ENCODE measurements at regions not wholly inside any gene's neighbourhood (a gene's known extent, or its start where the extent isn't known, plus 50 kb on each side); places are given as distances from the start of the nearest gene placed in this dataset.

DNA sequence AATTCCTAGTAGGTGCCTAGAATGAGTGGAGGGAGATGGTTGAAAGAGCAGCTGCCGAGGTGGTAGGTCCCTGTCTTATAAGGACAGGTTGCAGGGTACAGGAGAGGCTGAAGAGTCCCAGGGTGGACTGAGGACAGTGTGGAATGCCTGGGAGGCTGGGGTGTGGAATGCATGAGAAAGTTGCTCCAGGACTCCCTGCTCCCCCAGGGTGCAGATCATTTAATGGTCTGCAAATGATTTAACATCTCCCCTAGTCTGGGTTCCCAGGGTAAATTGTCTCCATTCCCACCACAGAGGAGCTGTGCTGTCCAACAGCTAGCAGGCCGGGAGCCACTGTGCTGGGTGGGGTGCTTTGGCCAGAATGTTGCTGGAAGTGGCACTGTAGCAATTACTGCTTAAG is 76.0 kb downstream of the CD83 start:
- no CpG with 5 or more reads among the region's 2 CpGs for WGBS (ENCODE audit: extremely low coverage, insufficient read length, low lambda C conversion rate)
- Mint-ChIP-seq H3K27me3 (ENCODE audit: low read depth) (peaks cover 11% of the 10 kb centered on the region), H3K4me1 (peaks cover 24 to 25% of the 10 kb centered on the region in 2 experiments), H3K36me3 (ENCODE audit: insufficient read depth in 1 of 3, low read depth in 3 of 3) (no peaks in the 10 kb centered on the region), H3K9me3 (no peaks in the 10 kb centered on the region), H3K27ac (no peak overlapping the region), H3K4me3 (no peak overlapping the region)
- H4K20me1 ChIP-seq (ENCODE audit: control insufficient read depth, insufficient read depth, insufficient read length), result no peaks in the 10 kb centered on the region
- no peak overlapping the region for H2BK12ac ChIP-seq (ENCODE audit: insufficient read length, low read depth, low read length)
- H4K91ac ChIP-seq (ENCODE audit: insufficient read length, low read depth, low read length), result no peak overlapping the region
- no peak overlapping the region for H3K9ac ChIP-seq (ENCODE audit: extremely low read depth, insufficient read length, low read length)
- no peak overlapping the region for H3K14ac ChIP-seq (ENCODE audit: insufficient read depth, low read length)
- H2BK5ac ChIP-seq (ENCODE audit: insufficient read length, low read length), result no peak overlapping the region
- H3K23me2 ChIP-seq (ENCODE audit: insufficient read length, low read depth, low read length, poor library complexity, severe bottlenecking), result no peaks in the 10 kb centered on the region
- H2AFZ ChIP-seq (ENCODE audit: low read length), result no peak overlapping the region
- H3K79me2 ChIP-seq (ENCODE audit: insufficient read depth, low read length), result no peaks in the 10 kb centered on the region
- H2BK20ac ChIP-seq (ENCODE audit: low read depth, low read length, poor library complexity, severe bottlenecking), result no peak overlapping the region
- H3T11ph ChIP-seq (ENCODE audit: low read length), result no peak overlapping the region
- no peak overlapping the region for H2AK5ac ChIP-seq (ENCODE audit: insufficient read length, low read length)
- no peaks in the 10 kb centered on the region for H3K9me3 ChIP-seq (ENCODE audit: control insufficient read depth, low read depth, low read length)
- no peak overlapping the region for H2BK15ac ChIP-seq (ENCODE audit: low read depth, low read length)
- no peak for DNase-seq
- no peak overlapping the region for H3K56ac ChIP-seq (ENCODE audit: insufficient read length, low read depth, low read length)
- H3K4ac ChIP-seq (ENCODE audit: low read depth, low read length), result no peak overlapping the region
- H3K18ac ChIP-seq (ENCODE audit: insufficient read length, low read depth, low read length), result no peak overlapping the region
- H3K4me1 ChIP-seq (ENCODE audit: insufficient read depth, low read length), result no peaks in the 10 kb centered on the region; the same call in 1 of the 2 replicates
- H2BK120ac ChIP-seq (ENCODE audit: low read depth, low read length, poor library complexity, severe bottlenecking), result no peak overlapping the region
- TF ChIP-seq, protein P1, sequence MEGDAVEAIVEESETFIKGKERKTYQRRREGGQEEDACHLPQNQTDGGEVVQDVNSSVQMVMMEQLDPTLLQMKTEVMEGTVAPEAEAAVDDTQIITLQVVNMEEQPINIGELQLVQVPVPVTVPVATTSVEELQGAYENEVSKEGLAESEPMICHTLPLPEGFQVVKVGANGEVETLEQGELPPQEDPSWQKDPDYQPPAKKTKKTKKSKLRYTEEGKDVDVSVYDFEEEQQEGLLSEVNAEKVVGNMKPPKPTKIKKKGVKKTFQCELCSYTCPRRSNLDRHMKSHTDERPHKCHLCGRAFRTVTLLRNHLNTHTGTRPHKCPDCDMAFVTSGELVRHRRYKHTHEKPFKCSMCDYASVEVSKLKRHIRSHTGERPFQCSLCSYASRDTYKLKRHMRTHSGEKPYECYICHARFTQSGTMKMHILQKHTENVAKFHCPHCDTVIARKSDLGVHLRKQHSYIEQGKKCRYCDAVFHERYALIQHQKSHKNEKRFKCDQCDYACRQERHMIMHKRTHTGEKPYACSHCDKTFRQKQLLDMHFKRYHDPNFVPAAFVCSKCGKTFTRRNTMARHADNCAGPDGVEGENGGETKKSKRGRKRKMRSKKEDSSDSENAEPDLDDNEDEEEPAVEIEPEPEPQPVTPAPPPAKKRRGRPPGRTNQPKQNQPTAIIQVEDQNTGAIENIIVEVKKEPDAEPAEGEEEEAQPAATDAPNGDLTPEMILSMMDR (conservative IDR thresholded peaks at IDR 0.05), result no peak
- H4K8ac ChIP-seq (replicated peaks; ENCODE audit: insufficient read length, low read depth, low read length), result no peak overlapping the region
- no peaks in the 10 kb centered on the region for H3K27me3 ChIP-seq (ENCODE audit: insufficient read depth, low read length)
- H3K27ac ChIP-seq (ENCODE audit: insufficient read length, low read depth, low read length), result no peak overlapping the region
- no peak overlapping the region for H3K4me2 ChIP-seq (ENCODE audit: insufficient read depth, insufficient read length, low read length)
- H3K23ac ChIP-seq (ENCODE audit: insufficient read length, low read depth, low read length), result no peak overlapping the region
- no peak overlapping the region for H4K5ac ChIP-seq (ENCODE audit: insufficient read length, low read depth, low read length)
- H3K79me1 ChIP-seq (ENCODE audit: insufficient read depth, low read depth, low read length, poor library complexity, severe bottlenecking), result no peaks in the 10 kb centered on the region
